ENCODE measurements at regions not wholly inside any gene's neighbourhood (a gene's known extent, or its start where the extent isn't known, plus 50 kb on each side); places are given as distances from the start of the nearest gene placed in this dataset.

- Histone ChIP-seq H3K36me3 (replicated peaks; ENCODE audit: insufficient read depth, low read length) (no peaks in the 10 kb centered on the region), H3K79me2 (ENCODE audit: low read length) (no peaks in the 10 kb centered on the region)
Measured at GRCh38 chr11:104614961-104615360, 283.3 kb downstream of the CASP12 start.

GRCh38 chr11:104614117-104614680, 284.1 kb downstream of the CASP12 start:
- no peak overlapping the region for H3K4me3 ChIP-seq (ENCODE audit: low read length)
- no peaks in the 10 kb centered on the region for H3K9me3 ChIP-seq (replicated peaks; ENCODE audit: insufficient read depth, low read length)
- DNase-seq: no peak
- TF ChIP-seq, protein P1, sequence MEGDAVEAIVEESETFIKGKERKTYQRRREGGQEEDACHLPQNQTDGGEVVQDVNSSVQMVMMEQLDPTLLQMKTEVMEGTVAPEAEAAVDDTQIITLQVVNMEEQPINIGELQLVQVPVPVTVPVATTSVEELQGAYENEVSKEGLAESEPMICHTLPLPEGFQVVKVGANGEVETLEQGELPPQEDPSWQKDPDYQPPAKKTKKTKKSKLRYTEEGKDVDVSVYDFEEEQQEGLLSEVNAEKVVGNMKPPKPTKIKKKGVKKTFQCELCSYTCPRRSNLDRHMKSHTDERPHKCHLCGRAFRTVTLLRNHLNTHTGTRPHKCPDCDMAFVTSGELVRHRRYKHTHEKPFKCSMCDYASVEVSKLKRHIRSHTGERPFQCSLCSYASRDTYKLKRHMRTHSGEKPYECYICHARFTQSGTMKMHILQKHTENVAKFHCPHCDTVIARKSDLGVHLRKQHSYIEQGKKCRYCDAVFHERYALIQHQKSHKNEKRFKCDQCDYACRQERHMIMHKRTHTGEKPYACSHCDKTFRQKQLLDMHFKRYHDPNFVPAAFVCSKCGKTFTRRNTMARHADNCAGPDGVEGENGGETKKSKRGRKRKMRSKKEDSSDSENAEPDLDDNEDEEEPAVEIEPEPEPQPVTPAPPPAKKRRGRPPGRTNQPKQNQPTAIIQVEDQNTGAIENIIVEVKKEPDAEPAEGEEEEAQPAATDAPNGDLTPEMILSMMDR (IDR thresholded peaks at IDR 0.05; ENCODE audit: low read length): no peak
- TF ChIP-seq EZH2phosphoT487 (IDR thresholded peaks at IDR 0.05; ENCODE audit: low read length): no peak
- TF ChIP-seq EZH2 (optimal IDR thresholded peaks at IDR 0.05; ENCODE audit: low read depth, low read length): no peak
- no peak overlapping the region for H3K27ac ChIP-seq (ENCODE audit: low read length)
- no peaks in the 10 kb centered on the region for H3K36me3 ChIP-seq (replicated peaks; ENCODE audit: insufficient read depth, low read length)
- H4K20me1 ChIP-seq (ENCODE audit: insufficient read depth, low read length): no peaks in the 10 kb centered on the region
- no peaks in the 10 kb centered on the region for H3K27me3 ChIP-seq (replicated peaks; ENCODE audit: insufficient read depth, low read length)
- no peak overlapping the region for H3K9ac ChIP-seq (ENCODE audit: low read length)
- no peak overlapping the region for H3K4me2 ChIP-seq (ENCODE audit: low read depth, low read length)
- H3K4me1 ChIP-seq (ENCODE audit: low read length): peaks cover 14% of the 10 kb centered on the region
- no peaks in the 10 kb centered on the region for H3K9me2 ChIP-seq (replicated peaks; ENCODE audit: insufficient read depth, low read length)
- H2AFZ ChIP-seq (ENCODE audit: low read length): no peak overlapping the region
- no peaks in the 10 kb centered on the region for H3K79me2 ChIP-seq (ENCODE audit: low read length)
- H3F3A ChIP-seq (ENCODE audit: insufficient read depth, low read length): no peaks in the 10 kb centered on the region

More at GRCh38 chr11:104614961-104615360, 283.3 kb downstream of the CASP12 start:
- H3K9ac ChIP-seq (ENCODE audit: low read length): no peak overlapping the region
- H3F3A ChIP-seq (ENCODE audit: insufficient read depth, low read length): no peaks in the 10 kb centered on the region
- no peaks in the 10 kb centered on the region for H3K27me3 ChIP-seq (replicated peaks; ENCODE audit: insufficient read depth, low read length)
- H2AFZ ChIP-seq (ENCODE audit: low read length): no peak overlapping the region
- no peak for DNase-seq
- H3K4me2 ChIP-seq (ENCODE audit: low read depth, low read length): no peak overlapping the region
- H3K9me2 ChIP-seq (replicated peaks; ENCODE audit: insufficient read depth, low read length): no peaks in the 10 kb centered on the region
- no peaks in the 10 kb centered on the region for H4K20me1 ChIP-seq (ENCODE audit: insufficient read depth, low read length)
- peaks cover 9% of the 10 kb centered on the region for H3K4me1 ChIP-seq (ENCODE audit: low read length)
- no peak overlapping the region for H3K4me3 ChIP-seq (ENCODE audit: low read length)
- H3K27ac ChIP-seq (ENCODE audit: low read length): no peak overlapping the region
- H3K9me3 ChIP-seq (replicated peaks; ENCODE audit: insufficient read depth, low read length): no peaks in the 10 kb centered on the region
- TF ChIP-seq EZH2 (optimal IDR thresholded peaks at IDR 0.05; ENCODE audit: low read depth, low read length) (no peak), EZH2phosphoT487 (IDR thresholded peaks at IDR 0.05; ENCODE audit: low read length) (no peak)
- TF ChIP-seq, protein P1 (IDR thresholded peaks at IDR 0.05; ENCODE audit: low read length): no peak

DNA sequence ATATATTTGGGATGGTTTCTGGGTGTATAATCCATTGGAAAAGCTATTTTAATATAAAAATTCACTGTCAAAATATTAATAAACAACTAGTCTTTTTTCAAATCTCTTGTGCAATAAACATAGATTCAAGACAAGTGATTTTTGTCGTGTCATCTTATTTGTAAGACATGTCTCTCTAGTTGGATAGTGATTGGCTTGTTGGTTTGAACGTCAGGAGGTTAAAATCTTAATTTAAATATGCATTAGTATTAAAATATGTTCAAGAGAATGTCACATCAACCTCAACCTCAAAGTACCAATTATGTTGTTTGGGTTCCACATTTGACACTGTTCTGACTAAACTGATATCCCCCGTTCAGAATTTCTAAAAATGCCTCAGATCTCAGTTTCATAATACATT, 287.6 kb downstream of the CASP12 start:
- TF ChIP-seq EZH2 (optimal IDR thresholded peaks at IDR 0.05; ENCODE audit: low read depth, low read length) (no peak), EZH2phosphoT487 (IDR thresholded peaks at IDR 0.05; ENCODE audit: low read length) (no peak)
- TF ChIP-seq, protein P1 (IDR thresholded peaks at IDR 0.05; ENCODE audit: low read length): no peak
- DNase-seq: no peak
- no peaks in the 10 kb centered on the region for H4K20me1 ChIP-seq (ENCODE audit: insufficient read depth, low read length)
- H3K36me3 ChIP-seq (replicated peaks; ENCODE audit: insufficient read depth, low read length): no peaks in the 10 kb centered on the region
- H3K4me2 ChIP-seq (ENCODE audit: low read depth, low read length): no peak overlapping the region
- H2AFZ ChIP-seq (ENCODE audit: low read length): no peak overlapping the region
- H3K9ac ChIP-seq (ENCODE audit: low read length): no peak overlapping the region
- no peaks in the 10 kb centered on the region for H3K79me2 ChIP-seq (ENCODE audit: low read length)
- H3K9me2 ChIP-seq (replicated peaks; ENCODE audit: insufficient read depth, low read length): no peaks in the 10 kb centered on the region
- H3K4me1 ChIP-seq (ENCODE audit: low read length): peaks cover 14% of the 10 kb centered on the region
- H3K9me3 ChIP-seq (replicated peaks; ENCODE audit: insufficient read depth, low read length): no peaks in the 10 kb centered on the region
- H3F3A ChIP-seq (ENCODE audit: insufficient read depth, low read length): no peaks in the 10 kb centered on the region
- H3K27ac ChIP-seq (ENCODE audit: low read length): no peak overlapping the region
- H3K4me3 ChIP-seq (ENCODE audit: low read length): no peak overlapping the region
- no peaks in the 10 kb centered on the region for H3K27me3 ChIP-seq (replicated peaks; ENCODE audit: insufficient read depth, low read length)
